Astrocyte (in vitro differentiated cells and primary cell): ENCODE measurements at regions not wholly inside any gene's neighbourhood (a gene's known extent, or its start where the extent isn't known, plus 50 kb on each side); places are given as distances from the start of the nearest gene placed in this dataset.

Source experiments
- DNase-seq: peaks from one replicate; pipeline ENCODE4 v3.0.0-alpha.2; 2010; ENCODE audit warnings: low read depth
- FAIRE-seq: peaks from 2 replicates; lab custom pipeline; 2011; peaks lifted over from hg19 to GRCh38; lab: Jason Lieb, UNC
- H2AFZ ChIP-seq: 2 replicates; pipeline ENCODE4 v1.6.0; 2012; ENCODE audit warnings: low read depth, low read length, inconsistent platforms
- H3K27ac ChIP-seq: 2 replicates; pipeline ENCODE4 v1.5.1; 2011; ENCODE audit warnings: low read depth, low read length, inconsistent platforms
- H3K27me3 ChIP-seq: 2 replicates; pipeline ENCODE4 v1.6.0; 2011; ENCODE audit warnings: low read length, inconsistent platforms; ENCODE audit not compliant: insufficient read depth
- H3K36me3 ChIP-seq: 2 replicates; pipeline ENCODE4 v1.5.1; 2011; ENCODE audit warnings: low read length, inconsistent platforms; ENCODE audit not compliant: insufficient read depth
- H3K4me1 ChIP-seq: 2 replicates; pipeline ENCODE4 v1.5.1; 2011; ENCODE audit warnings: low read length, inconsistent platforms; ENCODE audit not compliant: insufficient read depth
- H3K4me2 ChIP-seq: 2 replicates; pipeline ENCODE4 v1.6.0; 2012; ENCODE audit warnings: low read length, inconsistent platforms
- H3K4me3 ChIP-seq: 2 replicates; pipeline ENCODE4 v1.5.1; 2011; ENCODE audit warnings: low read depth, mild to moderate bottlenecking, low read length, inconsistent platforms; ENCODE audit not compliant: insufficient read depth
- H3K79me2 ChIP-seq: 2 replicates; pipeline ENCODE4 v1.6.0; 2012; ENCODE audit warnings: mild to moderate bottlenecking, low read length, inconsistent platforms; ENCODE audit not compliant: insufficient read depth
- H3K9ac ChIP-seq: 2 replicates; pipeline ENCODE4 v1.6.0; 2012; ENCODE audit warnings: mild to moderate bottlenecking, low read length, inconsistent platforms
- H3K9me3 ChIP-seq: 2 replicates; pipeline ENCODE4 v1.5.1; 2012; ENCODE audit warnings: low read depth, mild to moderate bottlenecking, low read length, inconsistent platforms; ENCODE audit not compliant: insufficient read depth
- H4K20me1 ChIP-seq: 2 replicates; pipeline ENCODE4 v1.6.0; 2012; ENCODE audit warnings: low read length, inconsistent platforms; ENCODE audit not compliant: insufficient read depth
- H3K27ac Mint-ChIP-seq: one replicate; pipeline ENCODE4 v1.8.0; 2021; ENCODE audit warnings: mild to moderate bottlenecking, mixed read lengths; ENCODE audit not compliant: unreplicated experiment
- H3K27me3 Mint-ChIP-seq: one replicate; pipeline ENCODE4 v1.8.0; 2021; ENCODE audit warnings: low read depth, mixed read lengths; ENCODE audit not compliant: unreplicated experiment
- H3K36me3 Mint-ChIP-seq: one replicate; pipeline ENCODE4 v1.8.0; 2021; ENCODE audit warnings: low read depth, mixed read lengths; ENCODE audit not compliant: unreplicated experiment
- H3K4me1 Mint-ChIP-seq: one replicate; pipeline ENCODE4 v1.8.0; 2021; ENCODE audit warnings: low read depth, mixed read lengths; ENCODE audit not compliant: unreplicated experiment
- H3K4me3 Mint-ChIP-seq: one replicate; pipeline ENCODE4 v1.8.0; 2021; ENCODE audit warnings: mild to moderate bottlenecking, moderate library complexity, mixed read lengths; ENCODE audit not compliant: unreplicated experiment
- H3K9me3 Mint-ChIP-seq: one replicate; pipeline ENCODE4 v1.8.0; 2021; ENCODE audit warnings: mild to moderate bottlenecking, mixed read lengths; ENCODE audit not compliant: unreplicated experiment
- EZH2 ChIP-seq: IDR thresholded peaks from 2 replicates; pipeline ENCODE4 v1.6.1; 2012; ENCODE audit warnings: mild to moderate bottlenecking, low read length, inconsistent platforms; ENCODE audit not compliant: insufficient read depth
- TF ChIP-seq, protein P1 (sequence below): IDR thresholded peaks from 2 replicates; pipeline ENCODE4 v1.5.1; 2011; ENCODE audit warnings: low read depth, mild to moderate bottlenecking, inconsistent platforms, low read length, moderate library complexity; ENCODE audit not compliant: insufficient read depth

DNA sequence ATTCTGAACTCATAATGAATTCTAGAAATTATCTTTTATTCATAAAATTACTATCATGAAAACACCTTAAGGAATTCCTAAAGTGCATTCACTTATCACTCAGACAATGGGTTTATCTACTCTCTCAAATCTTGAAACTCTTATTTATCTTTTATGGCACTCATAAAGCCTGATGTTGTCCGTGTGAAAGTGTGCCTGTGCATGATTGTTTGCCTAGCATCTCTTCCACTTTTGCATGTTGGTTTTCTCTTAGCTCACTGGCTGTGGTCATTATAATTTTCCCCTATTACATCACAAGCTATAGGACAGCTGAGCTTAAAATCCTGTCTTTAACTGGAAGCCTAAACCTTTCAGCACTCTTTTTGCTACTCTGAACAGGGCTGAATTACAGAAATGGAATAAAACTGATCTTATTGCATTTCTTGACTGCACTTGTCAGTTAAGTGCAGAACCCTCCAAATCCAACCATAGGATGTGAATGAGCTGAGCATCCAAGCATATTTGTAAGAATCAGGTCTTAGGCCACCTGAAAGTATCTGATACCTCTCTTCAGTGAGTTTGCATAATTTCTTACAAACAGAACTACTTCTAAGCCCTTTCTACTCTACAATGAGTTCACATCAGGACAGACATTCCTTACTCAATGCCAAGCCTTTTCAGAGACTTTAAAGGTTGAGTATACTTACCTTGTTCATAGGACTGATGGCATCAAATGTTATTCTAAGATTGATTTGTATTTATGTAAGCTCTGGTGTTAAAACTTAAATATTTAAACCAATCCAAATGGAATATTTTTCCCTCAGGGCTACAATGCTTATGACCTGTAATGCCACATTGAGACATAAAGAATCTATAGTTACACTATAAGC is 221.2 kb upstream of the KITLG start:
- Histone ChIP-seq H2AFZ (no peak overlapping the region), H3K4me3 (no peak overlapping the region), H3K27ac (no peak overlapping the region), H3K9ac (no peak overlapping the region), H3K4me2 (no peak overlapping the region), H3K9me3 (no peaks in the 10 kb centered on the region), H3K79me2 (no peaks in the 10 kb centered on the region), H3K27me3 (no peaks in the 10 kb centered on the region), H3K36me3 (no peaks in the 10 kb centered on the region), H3K4me1 (no peaks in the 10 kb centered on the region), H4K20me1 (no peaks in the 10 kb centered on the region)
- H3K4me3 Mint-ChIP-seq, result no peak overlapping the region
- H3K27ac Mint-ChIP-seq, result no peak overlapping the region
- no peaks in the 10 kb centered on the region for H3K27me3 Mint-ChIP-seq
- H3K36me3 Mint-ChIP-seq, result no peaks in the 10 kb centered on the region
- peaks cover 2% of the 10 kb centered on the region for H3K9me3 Mint-ChIP-seq
- DNase-seq (no peak), FAIRE-seq (no peak)
- no peaks in the 10 kb centered on the region for H3K4me1 Mint-ChIP-seq
- TF ChIP-seq, protein P1, sequence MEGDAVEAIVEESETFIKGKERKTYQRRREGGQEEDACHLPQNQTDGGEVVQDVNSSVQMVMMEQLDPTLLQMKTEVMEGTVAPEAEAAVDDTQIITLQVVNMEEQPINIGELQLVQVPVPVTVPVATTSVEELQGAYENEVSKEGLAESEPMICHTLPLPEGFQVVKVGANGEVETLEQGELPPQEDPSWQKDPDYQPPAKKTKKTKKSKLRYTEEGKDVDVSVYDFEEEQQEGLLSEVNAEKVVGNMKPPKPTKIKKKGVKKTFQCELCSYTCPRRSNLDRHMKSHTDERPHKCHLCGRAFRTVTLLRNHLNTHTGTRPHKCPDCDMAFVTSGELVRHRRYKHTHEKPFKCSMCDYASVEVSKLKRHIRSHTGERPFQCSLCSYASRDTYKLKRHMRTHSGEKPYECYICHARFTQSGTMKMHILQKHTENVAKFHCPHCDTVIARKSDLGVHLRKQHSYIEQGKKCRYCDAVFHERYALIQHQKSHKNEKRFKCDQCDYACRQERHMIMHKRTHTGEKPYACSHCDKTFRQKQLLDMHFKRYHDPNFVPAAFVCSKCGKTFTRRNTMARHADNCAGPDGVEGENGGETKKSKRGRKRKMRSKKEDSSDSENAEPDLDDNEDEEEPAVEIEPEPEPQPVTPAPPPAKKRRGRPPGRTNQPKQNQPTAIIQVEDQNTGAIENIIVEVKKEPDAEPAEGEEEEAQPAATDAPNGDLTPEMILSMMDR, result no peak
- TF ChIP-seq EZH2, result no peak

DNA sequence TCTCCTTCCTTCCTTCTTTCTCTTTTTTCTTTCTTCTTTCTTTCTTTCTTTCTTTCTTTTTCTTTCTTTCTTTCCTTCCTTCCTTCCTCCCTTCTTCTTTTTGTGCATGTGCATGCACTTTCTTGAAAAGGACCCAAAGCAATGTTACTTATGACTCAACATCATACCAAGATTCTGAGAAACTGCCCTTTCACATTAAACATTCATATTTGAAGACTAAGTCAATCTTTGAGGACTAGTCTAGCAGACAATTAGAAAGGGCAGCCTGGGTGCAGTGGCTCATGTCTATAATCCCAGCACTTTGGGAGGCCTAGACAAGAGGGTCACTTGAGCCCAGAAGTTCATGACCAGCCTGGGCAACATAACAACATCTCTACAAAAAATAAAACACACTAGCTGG is 212.8 kb upstream of the KITLG start:
- peaks cover 13% of the 10 kb centered on the region for H3K9me3 ChIP-seq
- H3K36me3 Mint-ChIP-seq, result no peaks in the 10 kb centered on the region
- H4K20me1 ChIP-seq, result no peaks in the 10 kb centered on the region
- peak; percentile 30 for DNase-seq
- H3K79me2 ChIP-seq, result no peaks in the 10 kb centered on the region
- no peak overlapping the region for H3K27ac Mint-ChIP-seq
- FAIRE-seq, result no peak
- no peaks in the 10 kb centered on the region for H3K36me3 ChIP-seq
- no peak overlapping the region for H3K4me3 ChIP-seq
- H2AFZ ChIP-seq, result no peak overlapping the region
- H3K27ac ChIP-seq, result no peak overlapping the region
- TF ChIP-seq, protein P1, result no peak
- no peak for TF ChIP-seq EZH2
- peaks cover 9% of the 10 kb centered on the region for H3K9me3 Mint-ChIP-seq
- H3K4me2 ChIP-seq, result no peak overlapping the region
- no peaks in the 10 kb centered on the region for H3K27me3 ChIP-seq
- H3K9ac ChIP-seq, result no peak overlapping the region
- H3K4me1 ChIP-seq, result no peaks in the 10 kb centered on the region
- H3K27me3 Mint-ChIP-seq, result no peaks in the 10 kb centered on the region
- no peak overlapping the region for H3K4me3 Mint-ChIP-seq
- H3K4me1 Mint-ChIP-seq, result peaks cover 1% of the 10 kb centered on the region

DNA sequence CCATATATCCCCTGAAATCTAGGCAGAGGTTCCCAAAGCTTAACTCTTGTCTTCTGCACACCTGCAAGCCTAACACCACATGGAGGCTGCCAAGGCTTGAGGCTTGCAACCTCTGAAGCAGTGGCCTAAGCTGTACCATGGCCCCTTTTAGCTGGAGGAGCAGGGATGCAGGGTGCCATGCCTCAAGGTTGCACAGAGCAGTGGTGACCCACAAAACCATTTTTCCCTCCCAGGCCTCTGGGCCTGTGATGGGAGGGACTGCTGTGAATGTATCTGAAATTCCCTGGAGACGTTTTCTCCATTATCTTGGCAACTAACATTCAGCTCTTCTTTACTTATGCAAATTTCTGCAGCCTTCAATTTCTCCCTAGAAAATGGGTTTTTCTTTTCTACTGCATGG is 210.0 kb upstream of the KITLG start:
- DNase-seq (no peak), FAIRE-seq (no peak)
- Histone ChIP-seq H3K9ac (no peak overlapping the region), H2AFZ (no peak overlapping the region), H3K27me3 (no peaks in the 10 kb centered on the region), H3K4me3 (no peak overlapping the region), H3K4me1 (no peaks in the 10 kb centered on the region), H3K36me3 (no peaks in the 10 kb centered on the region), H3K9me3 (peaks cover 13% of the 10 kb centered on the region), H4K20me1 (no peaks in the 10 kb centered on the region), H3K4me2 (no peak overlapping the region), H3K27ac (no peak overlapping the region), H3K79me2 (no peaks in the 10 kb centered on the region)
- Mint-ChIP-seq H3K4me1 (peaks cover 1% of the 10 kb centered on the region), H3K27me3 (no peaks in the 10 kb centered on the region), H3K27ac (no peak overlapping the region), H3K9me3 (peaks cover 9% of the 10 kb centered on the region), H3K36me3 (no peaks in the 10 kb centered on the region), H3K4me3 (no peak overlapping the region)
- TF ChIP-seq EZH2, result no peak
- TF ChIP-seq, protein P1, result no peak
